ENCODE measurements at regions not wholly inside any gene's neighbourhood (a gene's known extent, or its start where the extent isn't known, plus 50 kb on each side); places are given as distances from the start of the nearest gene placed in this dataset.
"Not testable (repeated sequence)": the region's sequence is repeated elsewhere in the genome, so short reads cannot be mapped to it uniquely, and the experiment has no call there.

DNA sequence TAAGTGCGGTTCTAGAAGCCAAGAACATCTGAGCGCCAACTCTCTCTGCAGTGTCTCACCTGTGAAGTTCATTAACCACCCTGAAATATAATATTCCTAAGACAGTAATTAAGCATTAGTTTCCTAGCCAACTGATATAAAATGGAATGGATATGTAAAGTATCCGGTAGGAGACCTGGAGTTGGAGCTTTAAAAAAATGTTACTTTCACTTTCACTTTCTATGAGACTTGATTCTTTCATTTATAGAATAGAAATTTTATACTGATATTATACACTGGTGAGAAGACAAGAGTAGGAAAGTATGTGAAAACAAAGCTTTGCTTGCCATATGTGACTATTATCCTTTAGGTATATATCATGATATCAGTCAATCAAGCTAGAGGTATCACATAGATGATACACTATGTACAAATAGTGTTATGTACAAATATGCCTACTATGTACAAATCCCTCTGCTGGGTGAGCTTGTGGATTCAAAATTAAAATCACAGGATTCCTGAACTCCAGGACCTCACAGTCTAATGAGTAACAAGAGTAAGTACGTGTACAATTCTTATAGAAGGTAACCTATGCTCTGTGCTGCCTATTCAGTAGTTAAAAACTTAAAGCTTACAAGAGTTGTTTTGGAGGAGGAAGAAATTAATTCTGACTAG is 934.2 kb downstream of the TTLL7 start:
- Mint-ChIP-seq H3K9me3 (peaks cover 6% of the 10 kb centered on the region), H3K4me3 (no peak overlapping the region), H3K4me1 (ENCODE audit: low read depth) (no peaks in the 10 kb centered on the region), H3K36me3 (ENCODE audit: low read depth) (no peaks in the 10 kb centered on the region), H3K27ac (no peak overlapping the region), H3K27me3 (no peaks in the 10 kb centered on the region)

DNA sequence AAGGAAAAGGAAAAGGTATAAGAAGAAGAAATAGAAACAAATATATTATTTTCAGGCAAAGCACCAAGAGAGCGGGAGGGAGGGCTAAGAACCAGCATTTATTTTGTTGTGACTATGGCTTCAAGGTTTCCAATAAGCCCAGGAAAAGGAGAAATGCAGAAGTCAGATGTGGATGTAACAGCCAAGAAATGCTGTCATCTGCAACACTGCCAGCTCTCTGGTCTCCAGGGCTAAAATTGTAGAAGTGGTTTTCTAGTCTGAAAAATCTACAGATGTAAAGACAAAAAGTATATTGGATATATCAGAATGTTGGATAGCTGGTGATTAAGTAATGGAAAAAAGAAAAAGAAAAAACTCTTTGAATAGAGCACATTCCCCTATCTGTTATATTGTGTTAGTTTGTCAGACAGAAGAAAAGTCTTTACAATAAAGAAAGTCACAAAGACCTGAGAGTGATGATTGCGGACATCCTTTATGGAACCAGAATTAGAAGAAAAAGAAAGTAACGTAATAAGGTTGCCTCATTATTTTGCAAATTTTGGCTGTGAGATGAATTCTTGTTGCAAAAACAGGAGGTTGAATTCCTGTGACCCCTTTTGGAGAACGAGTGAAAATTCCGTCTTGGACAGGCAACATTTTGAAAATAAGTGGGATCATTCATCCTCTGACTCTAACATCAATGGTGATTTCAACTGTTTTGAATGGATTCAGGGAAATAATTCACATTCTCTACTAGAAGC is 938.1 kb downstream of the TTLL7 start:
- no peaks in the 10 kb centered on the region for H3K4me1 Mint-ChIP-seq (ENCODE audit: low read depth)
- no peaks in the 10 kb centered on the region for H3K9me3 Mint-ChIP-seq
- no peak overlapping the region for H3K27ac Mint-ChIP-seq
- H3K36me3 Mint-ChIP-seq (ENCODE audit: low read depth) = no peaks in the 10 kb centered on the region
- H3K27me3 Mint-ChIP-seq = no peaks in the 10 kb centered on the region
- no peak overlapping the region for H3K4me3 Mint-ChIP-seq

GRCh38 chr1:83060221-83060620 is 938.7 kb downstream of the TTLL7 start:
- no peaks in the 10 kb centered on the region for H3K9me3 Mint-ChIP-seq
- H3K4me1 Mint-ChIP-seq (ENCODE audit: low read depth) = no peaks in the 10 kb centered on the region
- no peak overlapping the region for H3K27ac Mint-ChIP-seq
- H3K4me3 Mint-ChIP-seq = no peak overlapping the region
- H3K27me3 Mint-ChIP-seq = no peaks in the 10 kb centered on the region
- no peaks in the 10 kb centered on the region for H3K36me3 Mint-ChIP-seq (ENCODE audit: low read depth)

GRCh38 chr1:83058327-83058726 is 940.6 kb downstream of the TTLL7 start:
- no peak overlapping the region for H3K4me3 Mint-ChIP-seq
- no peaks in the 10 kb centered on the region for H3K9me3 Mint-ChIP-seq
- H3K4me1 Mint-ChIP-seq (ENCODE audit: low read depth) = no peaks in the 10 kb centered on the region
- H3K27me3 Mint-ChIP-seq = no peaks in the 10 kb centered on the region
- H3K36me3 Mint-ChIP-seq (ENCODE audit: low read depth) = no peaks in the 10 kb centered on the region
- H3K27ac Mint-ChIP-seq = no peak overlapping the region

DNA sequence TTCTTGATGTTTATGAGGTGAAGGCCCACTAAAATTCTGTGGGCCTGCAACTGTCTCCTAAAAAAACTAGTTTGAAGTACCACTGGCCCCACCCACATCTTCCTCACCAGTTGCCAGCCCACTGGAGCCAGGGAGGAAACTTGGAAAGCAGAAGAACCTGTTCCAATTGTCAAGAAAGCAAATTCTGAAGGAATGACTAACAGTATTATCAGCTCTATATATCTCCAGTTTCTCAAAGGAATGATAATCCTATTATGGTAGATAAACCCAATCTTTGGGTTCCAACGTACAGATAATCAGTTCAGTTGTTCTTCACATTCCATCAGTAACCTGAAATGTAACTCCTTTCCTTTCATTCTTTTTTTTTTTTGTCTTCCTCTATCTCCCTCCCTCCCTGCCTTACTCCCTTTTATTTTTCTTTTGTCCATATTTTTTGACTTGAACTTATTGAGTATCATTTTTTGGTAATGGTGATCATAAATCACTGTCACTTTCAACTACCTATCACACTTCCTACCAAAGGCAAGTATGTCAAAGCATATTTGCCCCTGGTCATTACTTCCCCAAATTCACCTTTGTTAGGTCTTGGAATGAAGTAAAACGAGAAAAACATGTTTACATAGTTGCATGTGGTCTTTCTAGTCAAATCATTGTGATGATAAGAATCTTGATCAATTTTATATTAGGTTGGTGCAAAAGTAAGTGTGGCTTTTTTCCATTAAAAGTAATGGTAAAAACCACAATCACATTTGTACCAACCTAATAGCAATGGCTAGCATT is 943.4 kb downstream of the TTLL7 start:
- Mint-ChIP-seq H3K4me1 (ENCODE audit: low read depth) (no peaks in the 10 kb centered on the region), H3K4me3 (no peak overlapping the region), H3K27ac (no peak overlapping the region), H3K36me3 (ENCODE audit: low read depth) (no peaks in the 10 kb centered on the region), H3K27me3 (no peaks in the 10 kb centered on the region), H3K9me3 (peaks cover 5% of the 10 kb centered on the region)

- H3K9me3 Mint-ChIP-seq = peaks cover 13% of the 10 kb centered on the region
- H3K27me3 Mint-ChIP-seq = no peaks in the 10 kb centered on the region
- no peak overlapping the region for H3K27ac Mint-ChIP-seq
These were observed 945.5 kb downstream of the TTLL7 start for GRCh38 chr1:83053446-83053845.

GRCh38 chr1:83052865-83053264 is 946.1 kb downstream of the TTLL7 start:
- Mint-ChIP-seq H3K27me3 (no peaks in the 10 kb centered on the region), H3K36me3 (ENCODE audit: low read depth) (no peaks in the 10 kb centered on the region), H3K9me3 (peaks cover 13% of the 10 kb centered on the region), H3K4me3 (no peak overlapping the region), H3K27ac (no peak overlapping the region), H3K4me1 (ENCODE audit: low read depth) (no peaks in the 10 kb centered on the region)

More at GRCh38 chr1:83053446-83053845, 945.5 kb downstream of the TTLL7 start:
- no peaks in the 10 kb centered on the region for H3K36me3 Mint-ChIP-seq (ENCODE audit: low read depth)
- no peak overlapping the region for H3K4me3 Mint-ChIP-seq
- no peaks in the 10 kb centered on the region for H3K4me1 Mint-ChIP-seq (ENCODE audit: low read depth)

DNA sequence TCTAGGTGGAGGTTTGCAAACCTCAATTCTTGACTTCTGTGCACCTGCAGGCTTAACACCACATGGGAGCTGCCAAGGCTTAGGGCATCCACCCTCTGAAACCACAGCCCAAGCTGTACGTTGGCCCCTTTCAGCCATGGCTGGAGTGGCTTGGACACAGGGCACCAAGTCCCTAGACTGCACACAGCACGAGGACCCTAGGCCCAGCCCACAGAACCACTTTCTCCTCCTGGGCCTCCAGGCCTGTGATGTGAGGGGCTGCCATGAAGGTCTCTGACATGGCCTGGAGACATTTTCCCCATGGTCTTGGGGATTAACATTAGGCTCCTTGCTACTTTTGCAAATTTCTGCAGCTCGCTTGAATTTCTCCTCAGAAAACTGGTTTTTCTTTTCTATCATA is 947.9 kb downstream of the TTLL7 start:
- not testable (repeated sequence) for H3K36me3 Mint-ChIP-seq (ENCODE audit: low read depth); H3K27me3 Mint-ChIP-seq; H3K4me1 Mint-ChIP-seq (ENCODE audit: low read depth); H3K27ac Mint-ChIP-seq; H3K4me3 Mint-ChIP-seq
- peaks cover 13% of the 10 kb centered on the region for H3K9me3 Mint-ChIP-seq

DNA sequence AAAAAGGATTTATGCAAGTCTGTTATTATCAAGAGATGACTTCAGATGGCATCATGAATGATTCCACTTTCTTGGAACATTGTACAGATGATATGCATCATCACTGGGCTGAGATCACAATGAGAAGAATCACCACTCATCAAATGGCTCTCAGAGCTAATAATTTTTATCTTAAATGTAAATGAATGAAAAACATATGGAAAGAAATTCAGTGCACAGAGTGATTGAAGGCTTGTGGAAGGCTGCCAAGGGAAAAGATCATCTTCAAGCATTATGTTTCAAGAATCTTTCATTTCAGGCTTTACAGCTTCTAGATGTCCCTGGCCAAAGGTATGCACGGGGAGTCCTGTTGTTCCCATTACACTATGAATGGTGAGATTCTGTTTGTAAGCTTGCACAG is 955.7 kb downstream of the TTLL7 start:
- no peaks in the 10 kb centered on the region for H3K36me3 Mint-ChIP-seq (ENCODE audit: low read depth)

DNA sequence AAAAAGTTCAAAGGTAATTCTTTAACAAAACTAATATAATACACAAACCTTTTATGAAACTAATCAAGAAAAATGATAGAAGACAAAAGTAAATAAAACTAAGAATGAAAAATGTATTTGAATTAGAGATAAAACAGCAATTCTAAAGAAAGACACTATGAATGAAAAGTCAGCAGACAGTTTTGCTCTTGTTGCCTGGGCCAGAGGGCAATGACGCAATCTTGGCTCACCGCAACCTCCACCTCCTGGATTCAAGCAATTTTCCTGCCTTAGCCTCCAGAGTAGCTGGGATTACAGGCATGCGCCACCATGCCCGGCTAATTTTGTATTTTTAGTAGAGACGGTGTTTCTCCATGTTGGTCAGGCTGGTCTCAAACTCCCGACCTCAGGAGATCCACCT is 959.8 kb downstream of the TTLL7 start:
- H3K4me1 Mint-ChIP-seq (ENCODE audit: low read depth); H3K36me3 Mint-ChIP-seq (ENCODE audit: low read depth); H3K27me3 Mint-ChIP-seq; H3K4me3 Mint-ChIP-seq; H3K27ac Mint-ChIP-seq: not testable (repeated sequence)
- peaks cover 10% of the 10 kb centered on the region for H3K9me3 Mint-ChIP-seq

More for the DNA sequence above, 955.7 kb downstream of the TTLL7 start:
- H3K27ac Mint-ChIP-seq = no peak overlapping the region
- H3K27me3 Mint-ChIP-seq = no peaks in the 10 kb centered on the region
- H3K4me3 Mint-ChIP-seq = no peak overlapping the region
- no peaks in the 10 kb centered on the region for H3K4me1 Mint-ChIP-seq (ENCODE audit: low read depth)
- no peaks in the 10 kb centered on the region for H3K9me3 Mint-ChIP-seq

- H3K4me1 Mint-ChIP-seq (ENCODE audit: low read depth) = no peaks in the 10 kb centered on the region
- peaks cover 3% of the 10 kb centered on the region for H3K27me3 Mint-ChIP-seq
- no peak overlapping the region for H3K27ac Mint-ChIP-seq
- H3K4me3 Mint-ChIP-seq = no peak overlapping the region
- no peaks in the 10 kb centered on the region for H3K36me3 Mint-ChIP-seq (ENCODE audit: low read depth)
- H3K9me3 Mint-ChIP-seq = peaks cover 19% of the 10 kb centered on the region
These were observed 964.1 kb downstream of the TTLL7 start for GRCh38 chr1:83034851-83035250.

- H3K4me1 Mint-ChIP-seq (ENCODE audit: low read depth) = no peaks in the 10 kb centered on the region
- H3K4me3 Mint-ChIP-seq = no peak overlapping the region
- peaks cover 3% of the 10 kb centered on the region for H3K27me3 Mint-ChIP-seq
- H3K27ac Mint-ChIP-seq = no peak overlapping the region
- no peaks in the 10 kb centered on the region for H3K36me3 Mint-ChIP-seq (ENCODE audit: low read depth)
- H3K9me3 Mint-ChIP-seq = peaks cover 19% of the 10 kb centered on the region
These were observed 965.2 kb downstream of the TTLL7 start for GRCh38 chr1:83033682-83034081.

DNA sequence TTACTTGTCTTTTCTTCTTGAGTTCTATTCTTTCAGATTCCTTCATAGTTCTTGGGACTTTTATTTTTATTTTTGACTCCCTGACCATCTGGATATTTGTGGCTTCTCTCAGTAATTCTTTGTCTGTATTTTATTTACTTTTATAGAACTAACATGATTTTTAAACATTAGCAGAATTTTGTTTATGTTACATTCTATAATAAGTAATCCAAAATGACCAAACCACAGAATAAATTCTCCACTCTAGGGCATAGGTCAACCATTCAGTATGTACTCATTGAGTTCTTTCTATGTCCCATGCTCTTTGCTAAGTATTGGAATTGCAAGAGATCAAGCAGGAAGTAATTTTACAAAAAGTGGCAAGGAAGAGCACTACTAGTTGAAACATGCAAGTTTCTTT is 969.0 kb downstream of the TTLL7 start:
- peaks cover 15% of the 10 kb centered on the region for H3K9me3 Mint-ChIP-seq
- H3K4me3 Mint-ChIP-seq = no peak overlapping the region
- no peaks in the 10 kb centered on the region for H3K36me3 Mint-ChIP-seq (ENCODE audit: low read depth)
- H3K27ac Mint-ChIP-seq = no peak overlapping the region
- peaks cover 3% of the 10 kb centered on the region for H3K27me3 Mint-ChIP-seq
- no peaks in the 10 kb centered on the region for H3K4me1 Mint-ChIP-seq (ENCODE audit: low read depth)

- no peak overlapping the region for H3K4me3 Mint-ChIP-seq
- no peaks in the 10 kb centered on the region for H3K36me3 Mint-ChIP-seq (ENCODE audit: low read depth)
- no peak overlapping the region for H3K27ac Mint-ChIP-seq
- no peaks in the 10 kb centered on the region for H3K4me1 Mint-ChIP-seq (ENCODE audit: low read depth)
- H3K9me3 Mint-ChIP-seq = peaks cover 12% of the 10 kb centered on the region
- H3K27me3 Mint-ChIP-seq = peaks cover 3% of the 10 kb centered on the region
These were observed 969.9 kb downstream of the TTLL7 start for GRCh38 chr1:83029050-83029449.

- Mint-ChIP-seq H3K27me3 (peaks cover 3% of the 10 kb centered on the region), H3K36me3 (ENCODE audit: low read depth) (no peaks in the 10 kb centered on the region), H3K4me3 (no peak overlapping the region), H3K27ac (no peak overlapping the region), H3K4me1 (ENCODE audit: low read depth) (no peaks in the 10 kb centered on the region), H3K9me3 (peaks cover 9% of the 10 kb centered on the region)
These were observed 970.5 kb downstream of the TTLL7 start for GRCh38 chr1:83028467-83028866.

Data from stimulated activated naive CD8-positive, alpha-beta T cell treated with anti-CD3 and anti-CD28 coated beads, Interleukin-15, Interleukin-2, amounts not matched to agents 100 ng/mL and 50 ng/mL, for 24 hours (primary cell).